Endothelial cell of umbilical vein (primary cell): ENCODE measurements at regions not wholly inside any gene's neighbourhood (a gene's known extent, or its start where the extent isn't known, plus 50 kb on each side); places are given as distances from the start of the nearest gene placed in this dataset.

Experiments used
- BruUV-seq: library from RNA; stranded (reverse); fragments of 400-500 nt; replicated peaks from 2 replicates; lab custom pipeline; 2021; lab: Mats Ljungman, UMichigan
- CTCF ChIA-PET: fragments of 300-600, 350-600 bp; sonication (Branson Sonifier 250); formaldehyde crosslinking; loops from one replicate; lab custom pipeline; 2021; ENCODE audit warnings: antibody characterized with exemption, inconsistent platforms; lab: Charles Lee
- POLR2A ChIA-PET: fragments of 300-600, 350-600 bp; sonication (Branson Sonifier 250); formaldehyde crosslinking; loops from one replicate; lab custom pipeline; 2021; ENCODE audit warnings: antibody characterized with exemption, inconsistent platforms; lab: Charles Lee
- DNase-seq: peaks from one replicate; pipeline ENCODE4 v3.0.0-alpha.2; 2011; ENCODE audit warnings: low read depth, low spot score
- FAIRE-seq: peaks from 2 replicates; lab custom pipeline; 2011; peaks lifted over from hg19 to GRCh38; lab: Jason Lieb, UNC
- H2AFZ ChIP-seq: 2 replicates; pipeline ENCODE4 v1.6.0; 2012; ENCODE audit warnings: low read depth, low read length, control low read depth, inconsistent platforms
- H3K27ac ChIP-seq: 2 replicates; pipeline ENCODE4 v1.5.1; 2011; ENCODE audit warnings: low read depth, mild to moderate bottlenecking, control low read depth, low read length, moderate library complexity; ENCODE audit not compliant: insufficient read depth
- H3K27me3 ChIP-seq, 2 experiments: 2 replicates each; pipeline versions ENCODE4 v1.6.0 to v1.6.1; 2011; ENCODE audit warnings: low read length in 2 of 2, mixed read lengths in 1 of 2; ENCODE audit not compliant: control insufficient read depth in 2 of 2, insufficient read depth in 2 of 2
- H3K36me3 ChIP-seq, 2 experiments: 2 replicates in 1 of 2; 3 replicates in 1 of 2; pipeline ENCODE4 v1.5.1; 2011; ENCODE audit warnings: low read length in 2 of 2, mild to moderate bottlenecking in 1 of 2, moderate library complexity in 1 of 2; ENCODE audit not compliant: control insufficient read depth in 2 of 2, insufficient read depth in 2 of 2; ENCODE audit errors: extremely low read depth in 1 of 2
- H3K4me1 ChIP-seq: 3 replicates; pipeline ENCODE4 v1.5.1; 2011; ENCODE audit warnings: mild to moderate bottlenecking, low read length; ENCODE audit not compliant: control insufficient read depth, insufficient read depth; ENCODE audit errors: extremely low read depth
- H3K4me2 ChIP-seq: 2 replicates; pipeline ENCODE4 v1.6.1; 2011; ENCODE audit warnings: low read length, control low read depth, mixed read lengths; ENCODE audit not compliant: insufficient read depth
- H3K4me3 ChIP-seq, 3 experiments: fragments of 200-600 bp in 1 of 3; sonication (generic), shearing (Covaris generic) in 1 of 3; replicated peaks in 1 of 3; 2 replicates each; pipeline ENCODE4 v1.5.1; 2011 to 2016; ENCODE audit warnings: control low read depth in 3 of 3, low read length in 3 of 3, mild to moderate bottlenecking in 2 of 3, inconsistent platforms in 1 of 3, low read depth in 1 of 3, moderate library complexity in 1 of 3; ENCODE audit not compliant: insufficient read depth in 1 of 3
- H3K79me2 ChIP-seq: 2 replicates; pipeline ENCODE4 v1.6.0; 2012; ENCODE audit warnings: low read length, inconsistent platforms; ENCODE audit not compliant: control insufficient read depth, insufficient read depth
- H3K9ac ChIP-seq: replicated peaks from 2 replicates; pipeline ENCODE3; 2011; ENCODE audit warnings: low read length, control low read depth; ENCODE audit not compliant: insufficient read depth; ENCODE audit errors: extremely low read depth
- H3K9me1 ChIP-seq: replicated peaks from 3 replicates; pipeline ENCODE4 v1.6.0; 2011; ENCODE audit warnings: mild to moderate bottlenecking, low read length; ENCODE audit not compliant: control insufficient read depth, insufficient read depth; ENCODE audit errors: extremely low read depth
- H3K9me3 ChIP-seq: replicated peaks from 2 replicates; pipeline ENCODE4 v1.5.1; 2012; ENCODE audit warnings: low read length, inconsistent platforms; ENCODE audit not compliant: control insufficient read depth, insufficient read depth
- H4K20me1 ChIP-seq: replicated peaks from 2 replicates; pipeline ENCODE3; 2011; ENCODE audit warnings: mild to moderate bottlenecking, low read length; ENCODE audit not compliant: control insufficient read depth, insufficient read depth; ENCODE audit errors: extremely low read depth
- EZH2 ChIP-seq: IDR thresholded peaks from 2 replicates; pipeline ENCODE4 v1.6.1; 2012; ENCODE audit warnings: borderline replicate concordance, low read depth, mild to moderate bottlenecking, moderate library complexity, low read length, inconsistent platforms; ENCODE audit not compliant: severe bottlenecking
- FOS ChIP-seq: IDR thresholded peaks from 2 replicates; pipeline ENCODE4 v1.6.1; 2011; ENCODE audit warnings: mild to moderate bottlenecking, low read length, moderate library complexity, borderline replicate concordance; ENCODE audit not compliant: insufficient read depth
- GATA2 ChIP-seq: IDR thresholded peaks from 2 replicates; pipeline ENCODE4 v1.7.0; 2011; ENCODE audit warnings: low read depth, mild to moderate bottlenecking, moderate library complexity, mixed read lengths, low read length; ENCODE audit not compliant: insufficient read length, insufficient read depth
- JUN ChIP-seq: IDR thresholded peaks from 2 replicates; pipeline ENCODE4 v1.6.1; 2011; ENCODE audit warnings: borderline replicate concordance, low read depth; ENCODE audit not compliant: insufficient read length, insufficient read depth
- MYC ChIP-seq: IDR thresholded peaks from one replicate; pipeline ENCODE4 v1.6.1; 2011; ENCODE audit warnings: mild to moderate bottlenecking, low read depth, low read length
- POLR2A ChIP-seq: IDR thresholded peaks from 2 replicates; pipeline ENCODE4 v1.6.1; 2012; ENCODE audit warnings: low read depth, mild to moderate bottlenecking, control low read depth, low read length
- POLR2AphosphoS5 ChIP-seq: IDR thresholded peaks from 2 replicates; pipeline ENCODE4 v1.6.1; 2012; ENCODE audit warnings: low read depth, mild to moderate bottlenecking, control low read depth, low read length, moderate library complexity; ENCODE audit not compliant: insufficient read depth
- dilution Hi-C: fragments of 300-500 bp; cut with MboI; formaldehyde crosslinking; loops from one replicate; pipeline ENCODE4 v1.15.0; 2019; ENCODE audit warnings: low sequenced_read_pairs; ENCODE audit not compliant: extremely low pct_ligation_motif_present
- intact Hi-C: fragments of 100-400 bp; cut with micrococcal nuclease; formaldehyde crosslinking; loops from one replicate; pipeline ENCODE4 v1.10.0; 2022

DNA sequence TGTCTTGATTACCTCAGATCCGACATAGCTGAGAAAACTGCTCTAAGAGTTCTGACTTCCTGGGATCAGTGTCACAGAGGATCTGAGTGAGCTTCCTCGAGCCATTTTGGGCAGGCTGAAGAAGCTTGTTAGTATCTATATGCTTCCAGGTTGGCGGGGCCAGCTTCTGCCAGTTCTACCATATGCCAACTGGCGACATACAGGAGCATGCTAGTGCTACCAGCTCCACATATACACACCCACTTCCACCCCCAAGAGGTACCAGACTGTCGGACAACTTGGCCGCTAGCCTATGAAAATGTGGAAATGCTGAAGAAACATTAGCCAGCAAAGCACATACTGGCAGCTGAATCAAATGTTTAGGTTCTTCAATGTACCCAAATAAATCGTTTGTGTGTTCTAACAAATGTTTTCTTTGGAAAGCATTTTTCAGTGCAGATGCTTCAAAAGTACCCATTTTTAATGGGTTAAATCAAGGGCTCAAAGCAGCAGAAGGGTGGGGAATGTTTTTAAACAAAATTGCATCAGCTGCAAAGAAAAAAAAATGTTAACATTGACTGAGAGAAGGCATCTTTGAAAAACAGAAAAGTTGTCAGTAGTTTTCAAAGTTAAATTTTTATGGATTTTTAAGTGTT is 163.7 kb downstream of the KLF12 start:
- intact Hi-C loops: no loop called here

DNA sequence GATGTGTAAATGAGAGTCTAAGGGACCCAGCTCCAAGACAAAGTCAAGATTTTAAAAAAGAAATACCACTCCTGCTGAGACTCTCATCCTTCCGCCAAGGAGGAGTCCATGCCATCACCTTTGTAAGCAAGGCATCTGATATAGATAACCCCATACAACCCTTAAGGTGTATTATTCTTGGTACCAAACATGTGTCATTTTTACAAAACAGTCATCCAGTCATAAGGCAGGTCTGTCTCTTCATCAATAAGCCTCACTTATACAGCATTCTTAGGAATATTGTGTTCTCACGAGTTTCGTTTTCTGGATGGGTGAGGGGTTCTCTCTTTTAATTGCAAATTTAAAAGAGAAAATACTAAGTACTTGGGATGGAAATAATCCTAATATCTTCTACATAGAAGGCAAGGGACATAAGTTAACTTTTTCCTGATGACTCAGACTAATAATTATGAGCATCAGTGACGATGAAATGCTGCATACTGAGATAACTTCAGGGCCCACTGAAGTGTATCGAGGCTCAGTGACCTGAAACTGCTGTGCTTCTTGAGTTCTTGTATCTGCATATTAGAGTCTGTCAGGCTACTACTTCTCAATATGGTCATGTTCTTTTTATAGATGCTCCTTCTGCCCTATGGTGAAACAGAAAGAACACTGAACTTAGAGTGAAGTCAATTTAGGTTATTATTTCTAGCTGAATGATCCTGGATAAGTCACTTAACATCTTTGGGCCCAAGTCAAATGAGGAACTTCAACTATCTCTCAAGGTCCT is 166.6 kb downstream of the KLF12 start:
- no peak for FAIRE-seq
- Histone ChIP-seq H3K9me1 (no peaks in the 10 kb centered on the region), H3K9ac (no peak overlapping the region), H3K36me3 (no peaks in the 10 kb centered on the region), H3K27ac (no peak overlapping the region), H3K79me2 (peaks cover 16% of the 10 kb centered on the region), H3K4me2 (no peak overlapping the region), H3K4me1 (no peaks in the 10 kb centered on the region), H2AFZ (no peak overlapping the region), H3K27me3 (no peaks in the 10 kb centered on the region), H4K20me1 (no peaks in the 10 kb centered on the region), H3K9me3 (no peaks in the 10 kb centered on the region), H3K4me3 (no peak overlapping the region)
- intact Hi-C loops (no loop called here), dilution Hi-C loops (no loop called here)
- DNase-seq: no peak
- no peak for TF ChIP-seq EZH2
- TF ChIP-seq FOS: no peak
- TF ChIP-seq GATA2: no peak
- TF ChIP-seq POLR2A: no peak
- CTCF ChIA-PET: no interaction called here
- no TSS peak for BruUV-seq
- POLR2A ChIA-PET: no interaction called here

More for the DNA sequence above, 163.7 kb downstream of the KLF12 start:
- no peak overlapping the region for H3K27ac ChIP-seq
- H3K27me3 ChIP-seq: no peaks in the 10 kb centered on the region
- H3K4me2 ChIP-seq: no peak overlapping the region
- no peaks in the 10 kb centered on the region for H3K36me3 ChIP-seq
- DNase-seq (no peak), FAIRE-seq (no peak)
- no peaks in the 10 kb centered on the region for H3K9me3 ChIP-seq
- no peaks in the 10 kb centered on the region for H3K9me1 ChIP-seq
- no TSS peak for BruUV-seq
- no peaks in the 10 kb centered on the region for H4K20me1 ChIP-seq
- POLR2A ChIA-PET: no interaction called here
- H3K4me1 ChIP-seq: no peaks in the 10 kb centered on the region
- H3K9ac ChIP-seq: no peak overlapping the region
- no peak overlapping the region for H2AFZ ChIP-seq
- peaks cover 14% of the 10 kb centered on the region for H3K79me2 ChIP-seq
- no peak for TF ChIP-seq JUN
- TF ChIP-seq POLR2A: no peak
- TF ChIP-seq MYC: no peak
- no peak for TF ChIP-seq FOS
- TF ChIP-seq POLR2AphosphoS5: no peak
- dilution Hi-C loops: no loop called here
- CTCF ChIA-PET: interaction anchor here (1.6 kb wide), 1 partner anchor 21 kb away, joined by 4 read pairs; no protein-coding TSS in a partner anchor
- H3K4me3 ChIP-seq: no peak overlapping the region
